T-helper 2 cell (primary cell): ENCODE measurements at regions not wholly inside any gene's neighbourhood (a gene's known extent, or its start where the extent isn't known, plus 50 kb on each side); places are given as distances from the start of the nearest gene placed in this dataset.
"Not testable (repeated sequence)": the region's sequence is repeated elsewhere in the genome, so short reads cannot be mapped to it uniquely, and the experiment has no call there.

Experiments
- DNase-seq, 5 experiments: peaks; one replicate each; pipeline versions ENCODE4 v3.0.0 to v3.0.0-alpha.2; 2012 to 2022

- not testable (repeated sequence) for DNase-seq
These were observed 783.3 kb upstream of the CDH18 start for GRCh38 chr5:20771338-20771737.

- DNase-seq: not testable (repeated sequence)
These were observed 777.1 kb upstream of the CDH18 start for GRCh38 chr5:20765074-20765473.

- not testable (repeated sequence) for DNase-seq
These were observed 771.5 kb upstream of the CDH18 start for GRCh38 chr5:20759459-20759858.

- DNase-seq: not testable (repeated sequence)
These were observed 764.2 kb upstream of the CDH18 start for GRCh38 chr5:20752179-20752578.

GRCh38 chr5:20735715-20736114, 747.7 kb upstream of the CDH18 start:
- DNase-seq: not testable (repeated sequence)

GRCh38 chr5:20732223-20732622, 744.2 kb upstream of the CDH18 start:
- not testable (repeated sequence) for DNase-seq

- not testable (repeated sequence) for DNase-seq
These were observed 733.3 kb upstream of the CDH18 start for GRCh38 chr5:20721286-20721685.

GRCh38 chr5:20711520-20712155, 723.6 kb upstream of the CDH18 start:
- not testable (repeated sequence) for DNase-seq

GRCh38 chr5:20707634-20708033, 719.6 kb upstream of the CDH18 start:
- not testable (repeated sequence) for DNase-seq

- no peak for DNase-seq
These were observed 706.1 kb upstream of the CDH18 start for GRCh38 chr5:20694121-20694520.

- no peak for DNase-seq
These were observed 704.9 kb upstream of the CDH18 start for GRCh38 chr5:20692913-20693312.

GRCh38 chr5:20683241-20683940, 695.4 kb upstream of the CDH18 start:
- DNase-seq: no peak

GRCh38 chr5:20680718-20681302, 692.8 kb upstream of the CDH18 start:
- no peak for DNase-seq

- DNase-seq: no peak
These were observed 690.9 kb upstream of the CDH18 start for GRCh38 chr5:20678814-20679298.

- DNase-seq: no peak
These were observed 690.4 kb upstream of the CDH18 start for GRCh38 chr5:20678386-20678785.

- DNase-seq: no peak
These were observed 672.6 kb upstream of the CDH18 start for GRCh38 chr5:20660588-20660987.

GRCh38 chr5:20656262-20656661, 668.3 kb upstream of the CDH18 start:
- no peak for DNase-seq

GRCh38 chr5:20655211-20655610, 667.2 kb upstream of the CDH18 start:
- no peak for DNase-seq

- DNase-seq: no peak
These were observed 666.7 kb upstream of the CDH18 start for GRCh38 chr5:20654746-20655145.

GRCh38 chr5:20654033-20654432, 666.0 kb upstream of the CDH18 start:
- DNase-seq: no peak

GRCh38 chr5:20649966-20650365, 662.0 kb upstream of the CDH18 start:
- no peak for DNase-seq

GRCh38 chr5:20648981-20649380, 661.0 kb upstream of the CDH18 start:
- DNase-seq: no peak

GRCh38 chr5:20636686-20637085, 648.7 kb upstream of the CDH18 start:
- no peak for DNase-seq

- no peak for DNase-seq
These were observed 631.6 kb upstream of the CDH18 start for GRCh38 chr5:20619591-20619990.
